ENCODE measurements at regions not wholly inside any gene's neighbourhood (a gene's known extent, or its start where the extent isn't known, plus 50 kb on each side); places are given as distances from the start of the nearest gene placed in this dataset.

DNA sequence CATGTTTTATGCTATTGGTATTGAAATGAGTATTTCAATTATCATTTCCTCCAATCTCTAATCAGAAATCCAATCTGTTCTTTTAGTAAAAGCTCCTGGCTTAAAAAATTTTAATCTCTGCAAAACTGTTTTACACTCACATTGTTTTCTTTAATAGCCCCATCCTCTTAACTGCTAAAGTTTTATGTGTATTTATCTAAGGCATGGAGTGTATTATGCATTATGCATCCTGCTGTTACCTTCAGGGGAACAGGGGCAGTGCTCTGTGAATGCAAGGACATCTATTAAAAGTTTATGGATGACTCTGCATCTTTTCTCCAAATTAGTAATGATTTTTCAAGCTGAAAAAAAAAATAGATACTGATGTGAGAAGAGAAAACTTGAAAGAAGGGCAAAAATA lies 1261.6 kb upstream of the NXPH2 start:
- no peaks in the 10 kb centered on the region for H3K9me3 ChIP-seq (ENCODE audit: control insufficient read depth, insufficient read depth, low read depth, low read length)
- CTCF ChIA-PET = no interaction called here
- H3K4me3 ChIP-seq (ENCODE audit: low read depth in 2 of 2, low read length in 2 of 2) = no peak overlapping the region
- intact Hi-C loops (cut with micrococcal nuclease; ENCODE audit: unreplicated experiment) (no loop called here), in situ Hi-C loops (cut with HindIII; ENCODE audit: low pct_unique_long_range_greater_than_20kb, low sequenced_read_pairs) (no loop called here)
- H3K27ac ChIP-seq (ENCODE audit: low read length) = no peak overlapping the region
- POLR2A ChIA-PET = no interaction called here
- H3K4me1 ChIP-seq (ENCODE audit: control insufficient read depth, insufficient read depth, low read length) = no peaks in the 10 kb centered on the region
- ATAC-seq (no peak), DNase-seq (ENCODE audit: low read depth, low spot score) (no peak)
- H3K27me3 ChIP-seq (ENCODE audit: control insufficient read depth, insufficient read depth, low read length) = no peaks in the 10 kb centered on the region
- TF ChIP-seq TCF7L2 (IDR thresholded peaks at IDR 0.05; ENCODE audit: low read depth, low read length) = no peak
- TF ChIP-seq REST (IDR thresholded peaks at IDR 0.05; ENCODE audit: insufficient read depth in 1 of 2, low read depth in 2 of 2, low read length in 1 of 2) = no peak
- TF ChIP-seq SIN3A (IDR thresholded peaks at IDR 0.05; ENCODE audit: borderline replicate concordance, insufficient read depth, low read depth, low read length) = no peak
- H3K36me3 ChIP-seq (ENCODE audit: control insufficient read depth, insufficient read depth, low read length) = no peaks in the 10 kb centered on the region
- no TSS peak for BruUV-seq (replicated peaks)

- ChIA-PET POLR2A (no interaction called here), CTCF (no interaction called here)
- Histone ChIP-seq H3K27ac (ENCODE audit: low read length) (no peak overlapping the region), H3K36me3 (ENCODE audit: control insufficient read depth, insufficient read depth, low read length) (no peaks in the 10 kb centered on the region), H3K9me3 (ENCODE audit: control insufficient read depth, insufficient read depth, low read depth, low read length) (no peaks in the 10 kb centered on the region), H3K4me3 (ENCODE audit: low read depth in 2 of 2, low read length in 2 of 2) (no peak overlapping the region), H3K4me1 (ENCODE audit: control insufficient read depth, insufficient read depth, low read length) (no peaks in the 10 kb centered on the region), H3K27me3 (ENCODE audit: control insufficient read depth, insufficient read depth, low read length) (no peaks in the 10 kb centered on the region)
- no TSS peak for BruUV-seq (replicated peaks)
- no peak for TF ChIP-seq SIN3A (IDR thresholded peaks at IDR 0.05; ENCODE audit: borderline replicate concordance, insufficient read depth, low read depth, low read length)
- TF ChIP-seq, protein P1, sequence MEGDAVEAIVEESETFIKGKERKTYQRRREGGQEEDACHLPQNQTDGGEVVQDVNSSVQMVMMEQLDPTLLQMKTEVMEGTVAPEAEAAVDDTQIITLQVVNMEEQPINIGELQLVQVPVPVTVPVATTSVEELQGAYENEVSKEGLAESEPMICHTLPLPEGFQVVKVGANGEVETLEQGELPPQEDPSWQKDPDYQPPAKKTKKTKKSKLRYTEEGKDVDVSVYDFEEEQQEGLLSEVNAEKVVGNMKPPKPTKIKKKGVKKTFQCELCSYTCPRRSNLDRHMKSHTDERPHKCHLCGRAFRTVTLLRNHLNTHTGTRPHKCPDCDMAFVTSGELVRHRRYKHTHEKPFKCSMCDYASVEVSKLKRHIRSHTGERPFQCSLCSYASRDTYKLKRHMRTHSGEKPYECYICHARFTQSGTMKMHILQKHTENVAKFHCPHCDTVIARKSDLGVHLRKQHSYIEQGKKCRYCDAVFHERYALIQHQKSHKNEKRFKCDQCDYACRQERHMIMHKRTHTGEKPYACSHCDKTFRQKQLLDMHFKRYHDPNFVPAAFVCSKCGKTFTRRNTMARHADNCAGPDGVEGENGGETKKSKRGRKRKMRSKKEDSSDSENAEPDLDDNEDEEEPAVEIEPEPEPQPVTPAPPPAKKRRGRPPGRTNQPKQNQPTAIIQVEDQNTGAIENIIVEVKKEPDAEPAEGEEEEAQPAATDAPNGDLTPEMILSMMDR (IDR thresholded peaks at IDR 0.05) = no peak
- intact Hi-C loops (cut with micrococcal nuclease; ENCODE audit: unreplicated experiment) = no loop called here
- ATAC-seq (no peak), DNase-seq (ENCODE audit: low read depth, low spot score) (no peak)
- in situ Hi-C loops (cut with HindIII; ENCODE audit: low pct_unique_long_range_greater_than_20kb, low sequenced_read_pairs) = no loop called here
These were observed 1261.0 kb upstream of the NXPH2 start for GRCh38 chr2:140041239-140041638.

DNA sequence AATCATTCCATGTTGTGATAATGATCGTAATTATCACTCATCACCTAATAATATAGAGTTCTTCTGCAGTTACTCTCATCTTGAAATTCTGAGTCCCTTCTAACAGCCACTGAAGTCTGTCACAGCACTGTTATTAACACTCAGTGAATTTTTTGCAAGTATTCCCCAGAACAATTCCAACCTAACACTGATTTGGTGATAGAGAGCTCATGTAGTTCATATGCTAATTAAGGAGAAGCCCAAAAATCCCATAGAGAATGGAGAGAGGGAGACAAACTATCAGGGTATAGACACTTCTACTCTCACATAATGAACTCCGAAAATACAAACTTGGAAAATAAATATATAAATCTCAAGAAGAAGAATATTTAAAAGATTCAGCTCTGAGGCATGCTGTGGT lies 1253.4 kb upstream of the NXPH2 start:
- POLR2A ChIA-PET = no interaction called here
- Histone ChIP-seq H3K4me3 (ENCODE audit: low read depth in 2 of 2, low read length in 2 of 2) (no peak overlapping the region), H3K36me3 (ENCODE audit: control insufficient read depth, insufficient read depth, low read length) (no peaks in the 10 kb centered on the region), H3K4me1 (ENCODE audit: control insufficient read depth, insufficient read depth, low read length) (no peaks in the 10 kb centered on the region), H3K27ac (ENCODE audit: low read length) (no peak overlapping the region), H3K27me3 (ENCODE audit: control insufficient read depth, insufficient read depth, low read length) (no peaks in the 10 kb centered on the region), H3K9me3 (ENCODE audit: control insufficient read depth, insufficient read depth, low read depth, low read length) (no peaks in the 10 kb centered on the region; the same call in 1 of the 2 replicates)
- intact Hi-C loops (cut with micrococcal nuclease; ENCODE audit: unreplicated experiment) (no loop called here), in situ Hi-C loops (cut with HindIII; ENCODE audit: low pct_unique_long_range_greater_than_20kb, low sequenced_read_pairs) (no loop called here)
- ATAC-seq = no peak
- no peak for TF ChIP-seq TCF7L2 (IDR thresholded peaks at IDR 0.05; ENCODE audit: low read depth, low read length)
- TF ChIP-seq, protein P1 (IDR thresholded peaks at IDR 0.05) = no peak
- no peak for TF ChIP-seq SIN3A (IDR thresholded peaks at IDR 0.05; ENCODE audit: borderline replicate concordance, insufficient read depth, low read depth, low read length)
- TF ChIP-seq REST (IDR thresholded peaks at IDR 0.05; ENCODE audit: insufficient read depth in 1 of 2, low read depth in 2 of 2, low read length in 1 of 2) = no peak
- TF ChIP-seq POLR2AphosphoS5 (IDR thresholded peaks at IDR 0.05; ENCODE audit: low read depth, low read length) = no peak
- no TSS peak for BruUV-seq (replicated peaks)
- CTCF ChIA-PET = no interaction called here
- DNase-seq (ENCODE audit: low read depth, low spot score) = no peak
